A549 (cell line): ENCODE measurements at regions not wholly inside any gene's neighbourhood (a gene's known extent, or its start where the extent isn't known, plus 50 kb on each side); places are given as distances from the start of the nearest gene placed in this dataset.

Experiments
- ATAC-seq, 2 experiments: fragments of 200-7000 bp in 1 of 2; fragments of >200 bp in 1 of 2; cut with Nextera tagmentation in 1 of 2; cut with Tn5 transposase in 1 of 2; 3 replicates each; pipeline versions ENCODE4 v1.8.0 to v1.9.1; 2018 to 2020; ENCODE audit warnings: mild to moderate bottlenecking in 1 of 2, moderate library complexity in 1 of 2
- CTCF ChIA-PET: fragments of 300-600 bp; sonication (Branson Sonifier 250); formaldehyde crosslinking; extraction: SDS; loops from one replicate; lab custom pipeline; 2021; ENCODE audit warnings: antibody characterized with exemption, inconsistent platforms; lab: Yijun Ruan, JAX
- POLR2A ChIA-PET: fragments of 350-600 bp; formaldehyde crosslinking; extraction: SDS; loops from one replicate; lab custom pipeline; 2021; ENCODE audit warnings: antibody characterized with exemption, inconsistent platforms; lab: Yijun Ruan, JAX
- DNase-seq, 2 experiments: peaks; one replicate each; pipeline versions ENCODE4 v3.0.0 to v3.0.0-alpha.2; 2011 to 2016; ENCODE audit warnings: low read depth in 1 of 2, low spot score in 1 of 2
- FAIRE-seq: peaks from 2 replicates; lab custom pipeline; 2011; peaks lifted over from hg19 to GRCh38; lab: Jason Lieb, UNC
- H3K27ac ChIP-seq, 2 experiments: fragments of >200 bp; sonication (Bioruptor Twin); formaldehyde crosslinking; 3 replicates each; pipeline ENCODE4 v1.5.1; 2016 to 2017
- H3K4me1 ChIP-seq: fragments of >200 bp; sonication (Bioruptor Twin); formaldehyde crosslinking; 3 replicates; pipeline ENCODE4 v1.6.1; 2016
- H3K4me2 ChIP-seq: fragments of >200 bp; sonication (Bioruptor Twin); formaldehyde crosslinking; 3 replicates; pipeline ENCODE4 v1.6.1; 2016
- H3K4me3 ChIP-seq: fragments of >200 bp; sonication (Bioruptor Twin); formaldehyde crosslinking; 3 replicates; pipeline ENCODE4 v1.5.1; 2016
- H3K9me3 ChIP-seq: fragments of >200 bp; sonication (Bioruptor Twin); formaldehyde crosslinking; 3 replicates; pipeline ENCODE4 v1.6.1; 2016
- BCL3 ChIP-seq: fragments of >200 bp; sonication (Bioruptor Twin); formaldehyde crosslinking; IDR thresholded peaks from 3 replicates; pipeline ENCODE4 v1.6.1; 2016
- BHLHE40 ChIP-seq: IDR thresholded peaks from 2 replicates; pipeline ENCODE4 v1.6.1; 2012; ENCODE audit warnings: low read depth, low read length, inconsistent platforms
- CEBPB ChIP-seq, 2 experiments: fragments of >200 bp in 1 of 2; sonication (Bioruptor Twin) in 1 of 2; formaldehyde crosslinking in 1 of 2; IDR thresholded peaks; 2 replicates each; pipeline ENCODE4 v1.6.1; 2012 to 2016
- CHD2 ChIP-seq: fragments of 150-350 bp; IDR thresholded peaks from 2 replicates; pipeline ENCODE4 v1.6.1; 2014; ENCODE audit warnings: low read length; ENCODE audit not compliant: partially characterized antibody
- EP300 ChIP-seq, 2 experiments: fragments of >200 bp; sonication (Bioruptor Twin); formaldehyde crosslinking; IDR thresholded peaks; 2 replicates in 1 of 2; 3 replicates in 1 of 2; pipeline ENCODE4 v1.6.1; 2016 to 2017
- ESRRA ChIP-seq: fragments of 150-350 bp; IDR thresholded peaks from 2 replicates; pipeline ENCODE4 v1.6.1; 2014; ENCODE audit warnings: mild to moderate bottlenecking, low read length, borderline replicate concordance
- FOSB ChIP-seq: fragments of 250-450 bp; sonication (Bioruptor Pico); IDR thresholded peaks from 2 replicates; pipeline ENCODE4 v1.5.0; 2020; ENCODE audit warnings: mild to moderate bottlenecking, moderate library complexity
- FOSL2 ChIP-seq, 2 experiments: fragments of 450-650 bp in 1 of 2; fragments of >200 bp in 1 of 2; sonication (Bioruptor Twin) in 1 of 2; formaldehyde crosslinking; IDR thresholded peaks; 2 replicates each; pipeline versions ENCODE4 v1.5.0 to v1.6.1; 2016 to 2020; ENCODE audit warnings: mild to moderate bottlenecking in 1 of 2, moderate library complexity in 1 of 2
- HES2 ChIP-seq: fragments of >200 bp; sonication (Bioruptor Twin); formaldehyde crosslinking; IDR thresholded peaks from 2 replicates; pipeline ENCODE4 v1.6.1; 2016
- HOXA7 ChIP-seq: fragments of 250-450 bp; sonication (Bioruptor Pico); IDR thresholded peaks from 2 replicates; pipeline ENCODE4 v1.5.0; 2020; ENCODE audit warnings: mild to moderate bottlenecking, moderate library complexity
- JUN ChIP-seq, 2 experiments: fragments of >200 bp; sonication (Bioruptor Twin); formaldehyde crosslinking; IDR thresholded peaks; 2 replicates in 1 of 2; 3 replicates in 1 of 2; pipeline ENCODE4 v1.6.1; 2016 to 2017
- JUNB ChIP-seq: fragments of >200 bp; sonication (Bioruptor Twin); formaldehyde crosslinking; IDR thresholded peaks from 2 replicates; pipeline ENCODE4 v1.6.1; 2016
- MAFK ChIP-seq: fragments of 450-650 bp; IDR thresholded peaks from 2 replicates; pipeline ENCODE4 v1.6.1; 2014; ENCODE audit not compliant: partially characterized antibody
- NR3C1 ChIP-seq: fragments of >200 bp; sonication (Bioruptor Twin); formaldehyde crosslinking; IDR thresholded peaks from 3 replicates; pipeline ENCODE4 v1.6.1; 2017
- PHF8 ChIP-seq: fragments of 200-600 bp; sonication (generic); IDR thresholded peaks from 2 replicates; pipeline ENCODE4 v1.6.1; 2016; ENCODE audit warnings: low read depth, mild to moderate bottlenecking, antibody characterized with exemption, moderate library complexity, borderline replicate concordance
- POLR2A ChIP-seq: IDR thresholded peaks from 2 replicates; pipeline ENCODE4 v1.6.1; 2012; ENCODE audit warnings: mild to moderate bottlenecking, low read length
- RAD21 ChIP-seq, 2 experiments: fragments of >200 bp in 1 of 2; sonication (Bioruptor Twin) in 1 of 2; formaldehyde crosslinking in 1 of 2; IDR thresholded peaks in 1 of 2; conservative IDR thresholded peaks in 1 of 2; 2 replicates in 1 of 2; 3 replicates in 1 of 2; pipeline ENCODE4 v1.6.1; 2012 to 2018; ENCODE audit warnings: inconsistent platforms in 1 of 2
- RFX5 ChIP-seq: fragments of 450-650 bp; IDR thresholded peaks from 2 replicates; pipeline ENCODE4 v1.7.1; 2014; ENCODE audit warnings: antibody characterized with exemption, mild to moderate bottlenecking, moderate library complexity
- SREBF2 ChIP-seq: fragments of 450-650 bp; IDR thresholded peaks from 2 replicates; pipeline ENCODE4 v1.6.1; 2014; ENCODE audit warnings: mild to moderate bottlenecking, moderate library complexity
- TFCP2L1 ChIP-seq: fragments of 250-450 bp; sonication (Bioruptor Pico); IDR thresholded peaks from 2 replicates; pipeline ENCODE4 v1.5.0; 2021; ENCODE audit warnings: mild to moderate bottlenecking
- ZC3H11A ChIP-seq: fragments of 450-650 bp; IDR thresholded peaks from 2 replicates; pipeline ENCODE4 v1.6.1; 2014; ENCODE audit warnings: antibody characterized with exemption, mild to moderate bottlenecking
- ZFP36 ChIP-seq: fragments of 450-650 bp; IDR thresholded peaks from 2 replicates; pipeline ENCODE4 v1.6.1; 2014; ENCODE audit warnings: borderline replicate concordance; ENCODE audit not compliant: partially characterized antibody
- ZNF302 ChIP-seq: fragments of 250-450 bp; sonication (Bioruptor Pico); IDR thresholded peaks from 2 replicates; pipeline ENCODE4 v1.9.0; 2021; ENCODE audit warnings: inconsistent platforms, mild to moderate bottlenecking, moderate library complexity
- WGBS: methylation state at CpG from one replicate; pipeline ENCODE4 v1.1.6; 2017; ENCODE audit errors: missing lambda C conversion rate; 5-methylcytosine and 5-hydroxymethylcytosine counted together
- TF ChIP-seq, protein P1 (sequence below): fragments of 150-350 bp; IDR thresholded peaks from 2 replicates; pipeline ENCODE4 v1.6.1; 2014; ENCODE audit warnings: low read depth, mild to moderate bottlenecking, low read length

DNA sequence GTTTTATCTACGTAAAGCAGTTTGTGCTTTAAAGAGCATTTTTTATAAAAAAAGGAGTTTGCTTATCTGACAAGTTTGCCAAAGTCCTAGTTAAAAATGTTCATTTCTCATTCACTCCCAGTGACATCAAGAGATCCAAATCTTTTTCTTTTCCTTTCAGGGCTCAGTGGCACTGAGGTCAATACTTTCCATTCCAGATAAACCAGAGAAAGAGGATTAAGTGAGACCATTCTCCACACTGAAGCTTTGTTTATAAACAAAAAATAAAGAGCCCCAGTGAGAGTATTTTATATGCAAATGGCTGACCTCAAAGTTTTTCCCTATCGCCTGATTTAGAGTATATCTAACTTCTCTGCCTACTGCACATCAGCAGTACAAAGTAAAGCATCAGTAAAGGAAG lies 199.8 kb downstream of the ALG10B start:
- no peaks in the 10 kb centered on the region for H3K4me1 ChIP-seq
- 6% methylated on average over 2 of the region's 2 CpGs for WGBS
- no peak for DNase-seq
- no peak for ATAC-seq
- POLR2A ChIA-PET = no interaction called here
- CTCF ChIA-PET = no interaction called here
- no peak for FAIRE-seq
- no peak overlapping the region for H3K4me2 ChIP-seq
- TF ChIP-seq FOSB (CRISPR knock-in tag) (no peak), JUN (IDR thresholded peaks at IDR 0.05) (no peak), HES2 (no peak), TFCP2L1 (CRISPR knock-in tag) (no peak), JUNB (no peak), PHF8 (no peak), ZC3H11A (no peak), POLR2A (no peak), RFX5 (no peak), ZNF302 (no peak), ESRRA (no peak), BHLHE40 (no peak), SREBF2 (no peak), HOXA7 (CRISPR knock-in tag) (no peak), ZFP36 (no peak)
- TF ChIP-seq, protein P1, sequence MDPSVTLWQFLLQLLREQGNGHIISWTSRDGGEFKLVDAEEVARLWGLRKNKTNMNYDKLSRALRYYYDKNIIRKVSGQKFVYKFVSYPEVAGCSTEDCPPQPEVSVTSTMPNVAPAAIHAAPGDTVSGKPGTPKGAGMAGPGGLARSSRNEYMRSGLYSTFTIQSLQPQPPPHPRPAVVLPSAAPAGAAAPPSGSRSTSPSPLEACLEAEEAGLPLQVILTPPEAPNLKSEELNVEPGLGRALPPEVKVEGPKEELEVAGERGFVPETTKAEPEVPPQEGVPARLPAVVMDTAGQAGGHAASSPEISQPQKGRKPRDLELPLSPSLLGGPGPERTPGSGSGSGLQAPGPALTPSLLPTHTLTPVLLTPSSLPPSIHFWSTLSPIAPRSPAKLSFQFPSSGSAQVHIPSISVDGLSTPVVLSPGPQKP = no peak
- H3K9me3 ChIP-seq = no peaks in the 10 kb centered on the region
- H3K4me3 ChIP-seq = no peak overlapping the region
- no peak overlapping the region for H3K27ac ChIP-seq

- DNase-seq = no peak
- Histone ChIP-seq H3K4me1 (no peaks in the 10 kb centered on the region), H3K4me2 (no peak overlapping the region), H3K4me3 (no peak overlapping the region), H3K9me3 (no peaks in the 10 kb centered on the region), H3K27ac (no peak overlapping the region)
- ATAC-seq = no peak
- no peak for FAIRE-seq
- ChIA-PET POLR2A (no interaction called here), CTCF (no interaction called here)
- TF ChIP-seq MAFK = peak; percentile 60
- TF ChIP-seq CEBPB (IDR thresholded peaks at IDR 0.05) = no peak
- TF ChIP-seq CHD2 = no peak
- TF ChIP-seq JUNB = no peak
- no peak for TF ChIP-seq EP300 (IDR thresholded peaks at IDR 0.05)
- no peak for TF ChIP-seq BCL3
- no peak for TF ChIP-seq NR3C1
Measured at GRCh38 chr12:38523920-38524319, 207.3 kb downstream of the ALG10B start.

DNA sequence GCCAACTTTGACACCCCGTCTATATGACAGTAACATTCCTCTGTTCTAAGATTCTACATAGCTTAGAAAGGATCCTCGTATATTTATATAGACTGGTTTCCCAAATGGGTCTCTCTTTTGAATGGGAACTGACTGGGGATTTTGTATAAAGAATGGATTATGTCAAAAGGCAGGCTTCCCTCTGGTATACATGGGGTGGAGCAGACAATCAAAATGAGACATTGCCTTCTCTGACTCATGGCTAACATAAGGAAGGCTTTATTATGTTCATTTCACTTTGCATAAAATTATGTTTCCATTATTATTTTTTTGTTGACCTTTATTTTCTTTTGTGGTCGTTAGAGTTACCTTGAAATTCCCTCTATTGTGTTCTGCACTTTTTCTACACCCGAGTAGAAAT lies 211.1 kb downstream of the ALG10B start:
- 3% methylated on average over 4 of the region's 4 CpGs for WGBS
- Histone ChIP-seq H3K9me3 (no peaks in the 10 kb centered on the region), H3K4me2 (no peak overlapping the region), H3K27ac (no peak overlapping the region), H3K4me1 (no peaks in the 10 kb centered on the region), H3K4me3 (no peak overlapping the region)
- DNase-seq (no peak), ATAC-seq (no peak), FAIRE-seq (no peak)
- ChIA-PET POLR2A (no interaction called here), CTCF (no interaction called here)
- TF ChIP-seq RAD21 (conservative IDR thresholded peaks at IDR 0.05 in 1 of 2, IDR thresholded peaks at IDR 0.05 in 1 of 2) (no peak), FOSL2 (IDR thresholded peaks at IDR 0.05) (no peak), FOSL2 (CRISPR knock-in tag; IDR thresholded peaks at IDR 0.05) (no peak), NR3C1 (no peak)
